Sigmoid colon (tissue), 6 donors: ENCODE measurements at regions not wholly inside any gene's neighbourhood (a gene's known extent, or its start where the extent isn't known, plus 50 kb on each side); places are given as distances from the start of the nearest gene placed in this dataset.

Experiments used
- DNase-seq: peaks from one replicate; pipeline ENCODE4 v3.0.0-alpha.2; 2019
- H3K27ac ChIP-seq, 4 donors: fragments of 200-600 bp; sonication (generic); one replicate each; pipeline ENCODE4 v1.5.1; 2016 to 2019; ENCODE audit warnings: mild to moderate bottlenecking in 1 of 4
- H3K27me3 ChIP-seq, 3 donors: fragments of 200-600 bp; sonication (generic); one replicate each; pipeline ENCODE4 v1.5.1; 2019; ENCODE audit warnings: mild to moderate bottlenecking in 1 of 3
- H3K36me3 ChIP-seq, 4 donors: fragments of 200-600 bp; sonication (generic); one replicate each; pipeline ENCODE4 v1.5.1; 2016 to 2019
- H3K4me1 ChIP-seq, 4 donors: fragments of 200-600 bp; sonication (generic); one replicate each; pipeline ENCODE4 v1.5.1; 2017 to 2019
- H3K4me3 ChIP-seq, 4 donors: fragments of 200-600 bp; sonication (generic); one replicate each; pipeline ENCODE4 v1.5.1; 2017 to 2019; ENCODE audit warnings: mild to moderate bottlenecking in 2 of 4, moderate library complexity in 1 of 4
- H3K9me3 ChIP-seq, 4 donors: fragments of 200-600 bp in 3 of 4; sonication (generic) in 3 of 4; one replicate each; pipeline versions ENCODE4 v1.5.1 to v1.6.1; 2013 to 2019
- EP300 ChIP-seq, 4 donors: sonication (generic); formaldehyde crosslinking; IDR thresholded peaks; one replicate each; pipeline ENCODE4 v1.6.1; 2017; ENCODE audit warnings: antibody characterized with exemption in 4 of 4
- POLR2A ChIP-seq, 2 donors: fragments of 450-650 bp; IDR thresholded peaks; one replicate each; pipeline ENCODE4 v1.6.1; 2016; ENCODE audit warnings: antibody characterized with exemption in 2 of 2, mild to moderate bottlenecking in 2 of 2, moderate library complexity in 2 of 2
- POLR2AphosphoS5 ChIP-seq, 4 donors: sonication (generic); formaldehyde crosslinking; IDR thresholded peaks; one replicate each; pipeline ENCODE4 v1.6.1; 2017; ENCODE audit warnings: antibody characterized with exemption in 4 of 4
- WGBS, 2 donors: extraction: QIAGEN DNeasy Blood & Tissue Kit; methylation state at CpG; one replicate each; pipeline ENCODE4 v1.1.7; 2013; 5-methylcytosine and 5-hydroxymethylcytosine counted together
- intact Hi-C: fragments of 100-400 bp; cut with DNase I; formaldehyde crosslinking; loops from one replicate; pipeline ENCODE4 v1.15.1; 2023
- TF ChIP-seq, protein P1 (sequence below), 4 experiments: fragments of 450-650 bp in 3 of 4; fragments of 200-600 bp in 1 of 4; IDR thresholded peaks; one replicate each; pipeline ENCODE4 v1.5.1; 2016 to 2019; ENCODE audit warnings: antibody characterized with exemption in 4 of 4, mild to moderate bottlenecking in 3 of 4, moderate library complexity in 2 of 4
- donor health status: healthy with polysubstance abuse.
- donor health status: healthy.

DNA sequence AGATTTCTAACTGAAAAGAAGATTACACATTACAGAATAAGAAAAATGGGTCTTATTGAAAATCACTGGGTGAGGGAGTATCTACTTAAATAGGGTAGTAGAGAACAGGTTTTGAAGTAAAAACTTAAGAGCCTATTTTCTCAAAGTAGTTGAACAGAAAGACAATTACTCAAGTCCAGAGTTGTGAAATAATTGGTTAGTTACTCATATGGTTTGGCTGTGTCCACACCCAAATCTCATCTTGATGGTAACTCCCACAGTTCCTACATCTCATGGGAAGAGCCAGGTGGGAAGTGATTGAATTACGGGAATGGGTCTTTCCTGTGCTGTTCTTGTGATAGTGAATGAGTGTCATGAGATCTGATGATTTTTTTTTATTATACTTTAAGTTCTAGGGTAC lies 1035.3 kb upstream of the GJE1 start:
- no peak overlapping the region for H3K4me3 ChIP-seq
- no peak overlapping the region for H3K27ac ChIP-seq
- no peak for DNase-seq
- intact Hi-C loops, result no loop called here
- WGBS, 2 donors, result 58 to 77% methylated on average over 1 of the region's 1 CpG
- no peaks in the 10 kb centered on the region for H3K36me3 ChIP-seq
- no peaks in the 10 kb centered on the region for H3K9me3 ChIP-seq
- no peaks in the 10 kb centered on the region for H3K27me3 ChIP-seq
- H3K4me1 ChIP-seq, result no peaks in the 10 kb centered on the region
- TF ChIP-seq EP300 (IDR thresholded peaks at IDR 0.05) (no peak), POLR2A (IDR thresholded peaks at IDR 0.05) (no peak), POLR2AphosphoS5 (IDR thresholded peaks at IDR 0.05) (no peak)
- TF ChIP-seq, protein P1, sequence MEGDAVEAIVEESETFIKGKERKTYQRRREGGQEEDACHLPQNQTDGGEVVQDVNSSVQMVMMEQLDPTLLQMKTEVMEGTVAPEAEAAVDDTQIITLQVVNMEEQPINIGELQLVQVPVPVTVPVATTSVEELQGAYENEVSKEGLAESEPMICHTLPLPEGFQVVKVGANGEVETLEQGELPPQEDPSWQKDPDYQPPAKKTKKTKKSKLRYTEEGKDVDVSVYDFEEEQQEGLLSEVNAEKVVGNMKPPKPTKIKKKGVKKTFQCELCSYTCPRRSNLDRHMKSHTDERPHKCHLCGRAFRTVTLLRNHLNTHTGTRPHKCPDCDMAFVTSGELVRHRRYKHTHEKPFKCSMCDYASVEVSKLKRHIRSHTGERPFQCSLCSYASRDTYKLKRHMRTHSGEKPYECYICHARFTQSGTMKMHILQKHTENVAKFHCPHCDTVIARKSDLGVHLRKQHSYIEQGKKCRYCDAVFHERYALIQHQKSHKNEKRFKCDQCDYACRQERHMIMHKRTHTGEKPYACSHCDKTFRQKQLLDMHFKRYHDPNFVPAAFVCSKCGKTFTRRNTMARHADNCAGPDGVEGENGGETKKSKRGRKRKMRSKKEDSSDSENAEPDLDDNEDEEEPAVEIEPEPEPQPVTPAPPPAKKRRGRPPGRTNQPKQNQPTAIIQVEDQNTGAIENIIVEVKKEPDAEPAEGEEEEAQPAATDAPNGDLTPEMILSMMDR (IDR thresholded peaks at IDR 0.05), result no peak

DNA sequence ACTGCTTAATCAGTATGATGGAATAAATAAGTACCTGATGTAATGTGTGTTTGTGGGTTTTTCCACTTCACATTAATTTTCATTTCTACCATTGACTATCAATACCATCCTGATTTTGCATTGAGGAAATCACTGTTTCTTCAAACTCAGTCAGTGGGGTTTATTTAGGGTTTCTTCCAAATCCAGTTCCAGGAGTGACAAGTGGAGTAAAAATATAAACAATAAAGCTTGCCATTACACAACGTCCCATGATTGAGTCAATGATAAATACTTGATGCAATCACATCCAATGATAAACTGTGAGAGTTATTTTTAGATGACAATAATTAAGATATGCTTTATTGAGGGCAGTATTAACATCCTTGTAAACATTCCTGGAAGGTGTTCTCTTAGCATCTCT lies 1037.4 kb upstream of the GJE1 start:
- H3K4me1 ChIP-seq, result no peaks in the 10 kb centered on the region
- no peak overlapping the region for H3K27ac ChIP-seq
- TF ChIP-seq POLR2A (IDR thresholded peaks at IDR 0.05) (no peak), EP300 (IDR thresholded peaks at IDR 0.05) (no peak), POLR2AphosphoS5 (IDR thresholded peaks at IDR 0.05) (no peak)
- TF ChIP-seq, protein P1 (IDR thresholded peaks at IDR 0.05), result no peak
- intact Hi-C loops, result no loop called here
- H3K4me3 ChIP-seq, result no peak overlapping the region
- no peak for DNase-seq
- no peaks in the 10 kb centered on the region for H3K9me3 ChIP-seq
- H3K36me3 ChIP-seq, result no peaks in the 10 kb centered on the region
- 17 to 46% methylated on average over 1 of the region's 1 CpG for WGBS, 2 donors
- no peaks in the 10 kb centered on the region for H3K27me3 ChIP-seq

DNA sequence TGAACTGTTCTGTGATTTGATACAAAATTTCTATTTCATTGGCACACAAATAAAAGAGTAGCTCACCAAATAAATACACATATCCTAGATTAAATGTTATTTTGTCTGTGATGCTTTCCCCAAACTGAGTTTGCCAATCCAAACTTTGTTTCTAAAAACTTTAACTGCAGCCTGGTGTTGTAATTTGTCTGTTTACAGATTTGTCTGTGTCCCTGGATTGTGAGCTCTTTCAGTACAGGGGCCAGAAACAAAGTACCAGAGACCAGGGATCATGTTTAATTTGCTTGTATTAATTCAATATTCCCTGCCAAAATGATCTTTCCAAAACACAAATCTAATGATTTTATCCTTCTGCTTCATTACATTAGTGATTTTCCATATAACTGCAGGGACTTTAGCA lies 1044.6 kb upstream of the GJE1 start:
- Histone ChIP-seq H3K4me3 (no peak overlapping the region), H3K27me3 (no peaks in the 10 kb centered on the region), H3K27ac (no peak overlapping the region), H3K9me3 (no peaks in the 10 kb centered on the region), H3K4me1 (no peaks in the 10 kb centered on the region), H3K36me3 (no peaks in the 10 kb centered on the region)
- TF ChIP-seq EP300 (IDR thresholded peaks at IDR 0.05) (no peak), POLR2A (IDR thresholded peaks at IDR 0.05) (no peak)
- TF ChIP-seq, protein P1 (IDR thresholded peaks at IDR 0.05), result no peak
- DNase-seq, result no peak
- intact Hi-C loops, result no loop called here

DNA sequence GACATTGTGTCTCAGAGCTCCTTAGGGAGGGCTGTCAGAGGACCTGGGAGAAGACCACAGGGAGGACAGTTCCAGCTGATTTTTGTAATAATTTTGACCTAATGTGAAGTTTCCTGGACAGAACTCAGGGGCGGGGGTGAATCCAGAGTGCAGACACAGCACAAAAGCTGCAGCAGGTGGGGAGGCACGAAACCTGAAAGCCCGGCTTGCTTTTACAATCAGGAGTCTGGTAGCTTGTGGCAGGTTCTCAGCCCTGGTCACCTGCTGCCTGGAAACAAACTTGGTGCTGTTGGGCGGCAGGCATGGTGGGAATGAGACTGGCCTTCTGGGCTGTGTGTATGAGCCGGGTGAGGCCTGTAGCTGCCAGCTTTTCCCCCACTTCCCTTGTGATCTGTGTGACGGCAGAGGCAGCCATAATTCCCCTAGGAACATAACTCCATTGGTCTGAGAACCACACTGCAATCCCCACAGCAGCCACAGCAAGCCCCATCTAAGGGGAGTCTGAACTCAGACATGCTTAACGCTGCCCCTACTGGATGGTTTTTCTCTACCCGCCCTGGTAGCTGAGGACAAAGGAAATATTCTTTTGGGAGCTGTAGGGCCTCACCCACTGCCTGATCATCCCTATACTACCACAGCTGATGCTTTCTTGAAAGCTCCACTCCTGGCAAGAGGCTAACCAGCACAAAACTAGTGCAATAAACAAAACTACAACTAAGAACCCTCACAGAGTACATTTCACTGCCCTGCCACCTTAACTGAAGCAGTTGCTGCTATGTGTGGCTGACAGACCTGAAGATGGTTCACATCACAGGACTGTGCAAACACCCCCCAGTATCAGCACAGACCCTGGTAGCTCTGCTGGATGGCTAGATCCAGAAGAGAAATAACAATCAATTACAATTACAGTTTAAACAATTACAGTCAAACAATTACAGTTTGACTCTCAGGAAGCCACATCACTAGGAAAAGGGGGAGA lies 1055.1 kb upstream of the GJE1 start:
- Histone ChIP-seq H3K4me3 (no peak overlapping the region), H3K9me3 (no peaks in the 10 kb centered on the region), H3K27ac (no peak overlapping the region), H3K4me1 (no peaks in the 10 kb centered on the region), H3K27me3 (no peaks in the 10 kb centered on the region), H3K36me3 (no peaks in the 10 kb centered on the region)
- no peak for DNase-seq
- 82 to 85% methylated on average over 8 of the region's 8 CpGs for WGBS, 2 donors
- TF ChIP-seq, protein P1 (IDR thresholded peaks at IDR 0.05), result no peak
- no peak for TF ChIP-seq POLR2A (IDR thresholded peaks at IDR 0.05)
- TF ChIP-seq EP300 (IDR thresholded peaks at IDR 0.05), result no peak
- TF ChIP-seq POLR2AphosphoS5 (IDR thresholded peaks at IDR 0.05), result no peak
- intact Hi-C loops, result no loop called here
